ENCODE measurements at regions not wholly inside any gene's neighbourhood (a gene's known extent, or its start where the extent isn't known, plus 50 kb on each side); places are given as distances from the start of the nearest gene placed in this dataset.

- FAIRE-seq = no peak
- TF ChIP-seq CTCF (IDR thresholded peaks at IDR 0.05; ENCODE audit: insufficient read depth, missing control alignments) = no peak
- DNase-seq (ENCODE audit: insufficient read length, low spot score) = no peak
Observed at GRCh38 chr7:50149369-50149768, 56.3 kb upstream of the ZPBP start.

GRCh38 chr7:50147951-50148808, 55.1 kb upstream of the ZPBP start:
- no peak for TF ChIP-seq CTCF (IDR thresholded peaks at IDR 0.05; ENCODE audit: insufficient read depth, missing control alignments)
- FAIRE-seq (no peak), DNase-seq (ENCODE audit: insufficient read length, low spot score) (no peak)

GRCh38 chr7:50146692-50147091, 53.6 kb upstream of the ZPBP start:
- FAIRE-seq (no peak), DNase-seq (ENCODE audit: insufficient read length, low spot score) (no peak)
- no peak for TF ChIP-seq CTCF (IDR thresholded peaks at IDR 0.05; ENCODE audit: insufficient read depth, missing control alignments)

- no peak for DNase-seq (ENCODE audit: insufficient read length, low spot score)
- FAIRE-seq = no peak
- TF ChIP-seq CTCF (IDR thresholded peaks at IDR 0.05; ENCODE audit: insufficient read depth, missing control alignments) = no peak
Observed at GRCh38 chr7:50145801-50146338, 52.8 kb upstream of the ZPBP start.

GRCh38 chr7:50145226-50145625, 52.2 kb upstream of the ZPBP start:
- DNase-seq (ENCODE audit: insufficient read length, low spot score) (no peak), FAIRE-seq (no peak)
- no peak for TF ChIP-seq CTCF (IDR thresholded peaks at IDR 0.05; ENCODE audit: insufficient read depth, missing control alignments)

Measured in D721Med (cell line).